ENCODE measurements at regions not wholly inside any gene's neighbourhood (a gene's known extent, or its start where the extent isn't known, plus 50 kb on each side); places are given as distances from the start of the nearest gene placed in this dataset.
A peak's percentile ranks its signal among the peaks of the same experiment; 100 is the strongest.

DNA sequence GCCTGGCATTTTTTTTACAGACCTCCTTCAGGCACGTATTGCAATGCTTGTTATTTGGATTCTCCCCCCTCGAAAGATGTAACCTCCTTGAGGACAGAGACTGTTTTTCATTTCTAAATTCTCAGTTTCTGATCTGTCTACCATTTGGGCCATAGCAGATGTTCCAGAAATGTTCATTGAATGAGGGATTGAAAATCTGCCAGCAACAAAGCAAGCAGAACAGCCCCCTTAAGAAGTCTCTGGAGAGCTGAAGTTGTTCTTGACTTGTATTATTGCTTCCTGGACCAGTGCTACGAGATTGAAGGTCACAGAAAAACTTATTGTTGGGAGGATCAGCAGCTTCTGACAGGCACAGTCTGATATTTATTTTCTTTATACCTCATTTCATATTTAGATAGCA, 355.5 kb downstream of the EPHA4 start:
- WGBS = 92% methylated on average over 3 of the region's 3 CpGs
- Histone ChIP-seq H3K27me3 (ENCODE audit: insufficient read depth, low read length) (no peaks in the 10 kb centered on the region), H3K9me3 (ENCODE audit: insufficient read depth, low read depth, low read length) (no peaks in the 10 kb centered on the region), H3K36me3 (ENCODE audit: insufficient read depth, low read length) (no peaks in the 10 kb centered on the region), H3K27ac (ENCODE audit: low read depth, low read length) (no peak overlapping the region), H3K4me3 (ENCODE audit: low read length) (no peak overlapping the region), H3K4me1 (ENCODE audit: insufficient read depth, low read length) (no peaks in the 10 kb centered on the region), H3K9ac (ENCODE audit: low read depth, low read length) (no peak overlapping the region)

DNA sequence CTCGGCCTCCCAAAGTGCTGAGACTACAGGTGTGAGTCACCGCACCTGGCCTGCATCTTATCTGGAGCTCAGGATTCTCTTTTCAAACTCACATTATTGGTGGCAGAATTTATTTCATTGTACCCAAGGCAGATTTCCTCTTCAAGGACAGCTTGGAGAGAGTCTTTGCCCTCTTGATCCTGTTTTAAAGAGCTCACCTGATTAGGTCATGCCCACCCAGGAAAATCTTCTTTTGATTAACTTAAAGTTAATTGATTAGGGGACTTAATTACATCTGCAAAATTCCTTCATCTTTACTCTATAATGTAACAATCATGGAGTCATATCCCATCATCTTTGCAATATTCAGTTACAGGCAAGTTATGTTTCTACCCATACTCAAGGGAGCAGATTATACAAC, 346.4 kb downstream of the EPHA4 start:
- Histone ChIP-seq H3K27me3 (ENCODE audit: insufficient read depth, low read length) (no peaks in the 10 kb centered on the region), H3K27ac (ENCODE audit: low read depth, low read length) (no peak overlapping the region), H3K4me1 (ENCODE audit: insufficient read depth, low read length) (0 out of 2 replicates have a peak, but pooled peaks cover 2% of the 10 kb centered on the region), H3K9ac (ENCODE audit: low read depth, low read length) (no peak overlapping the region), H3K9me3 (ENCODE audit: insufficient read depth, low read depth, low read length) (no peaks in the 10 kb centered on the region), H3K4me3 (ENCODE audit: low read length) (no peak overlapping the region), H3K36me3 (ENCODE audit: insufficient read depth, low read length) (no peaks in the 10 kb centered on the region)
- 98% methylated on average over 2 of the region's 2 CpGs for WGBS

DNA sequence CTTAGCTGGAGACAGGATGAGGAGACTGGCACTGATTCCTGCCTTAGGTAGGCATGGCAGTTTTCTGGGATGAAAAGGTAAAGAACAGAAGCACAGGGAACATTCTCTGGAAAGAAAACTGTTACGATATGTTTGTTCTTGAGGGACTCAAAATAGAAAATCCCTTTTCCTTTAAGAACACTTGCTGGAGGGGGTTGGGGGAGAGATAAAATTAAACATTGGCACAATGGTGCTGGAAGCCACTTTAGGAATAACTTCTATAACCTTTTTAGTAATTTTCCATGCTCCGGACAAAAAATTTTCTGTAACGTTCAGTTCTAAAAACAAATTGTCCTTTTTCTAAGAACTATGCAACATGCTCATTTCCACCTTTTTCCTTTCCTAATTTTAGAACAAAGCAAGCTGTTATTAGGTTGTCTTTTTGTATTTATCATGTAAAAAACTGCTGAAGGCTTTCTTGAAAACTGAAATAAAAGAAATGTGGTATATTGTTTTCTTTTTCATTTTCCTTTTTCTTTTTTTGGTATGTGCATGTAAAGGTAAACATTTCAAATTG, 343.8 kb downstream of the EPHA4 start:
- Histone ChIP-seq H3K27me3 (ENCODE audit: insufficient read depth, low read length) (no peaks in the 10 kb centered on the region), H3K36me3 (ENCODE audit: insufficient read depth, low read length) (no peaks in the 10 kb centered on the region), H3K4me1 (ENCODE audit: insufficient read depth, low read length) (0 out of 2 replicates have a peak, but pooled peaks cover 2% of the 10 kb centered on the region), H3K9ac (ENCODE audit: low read depth, low read length) (no peak overlapping the region), H3K9me3 (ENCODE audit: insufficient read depth, low read depth, low read length) (no peaks in the 10 kb centered on the region), H3K4me3 (ENCODE audit: low read length) (no peak overlapping the region), H3K27ac (ENCODE audit: low read depth, low read length) (no peak overlapping the region)
- 94% methylated on average over 3 of the region's 3 CpGs for WGBS

DNA sequence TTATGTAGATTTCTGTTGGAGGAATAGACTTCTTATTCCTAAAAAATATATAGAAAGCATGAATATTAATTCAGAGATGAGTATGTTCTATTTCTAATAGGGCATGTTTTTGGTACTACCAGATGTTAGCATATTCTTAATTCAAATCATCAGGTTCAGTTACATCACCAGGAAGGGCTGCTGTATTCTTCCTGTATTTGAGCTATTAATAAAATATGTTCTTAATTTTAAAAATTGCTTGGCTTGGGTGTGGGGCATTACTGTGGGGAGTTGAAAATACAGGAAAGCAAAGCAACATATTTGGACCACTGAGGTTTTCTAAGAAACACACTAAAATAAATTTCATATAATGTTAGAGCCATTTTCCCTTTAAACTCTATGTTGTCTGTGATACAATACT, 343.0 kb downstream of the EPHA4 start:
- no peaks in the 10 kb centered on the region for H3K9me3 ChIP-seq (ENCODE audit: insufficient read depth, low read depth, low read length)
- H3K27ac ChIP-seq (ENCODE audit: low read depth, low read length) = no peak overlapping the region
- no peak overlapping the region for H3K4me3 ChIP-seq (ENCODE audit: low read length)
- no peaks in the 10 kb centered on the region for H3K36me3 ChIP-seq (ENCODE audit: insufficient read depth, low read length)
- no peaks in the 10 kb centered on the region for H3K27me3 ChIP-seq (ENCODE audit: insufficient read depth, low read length)
- H3K9ac ChIP-seq (ENCODE audit: low read depth, low read length) = no peak overlapping the region
- H3K4me1 ChIP-seq (ENCODE audit: insufficient read depth, low read length) = 0 out of 2 replicates have a peak, but pooled peaks cover 2% of the 10 kb centered on the region

DNA sequence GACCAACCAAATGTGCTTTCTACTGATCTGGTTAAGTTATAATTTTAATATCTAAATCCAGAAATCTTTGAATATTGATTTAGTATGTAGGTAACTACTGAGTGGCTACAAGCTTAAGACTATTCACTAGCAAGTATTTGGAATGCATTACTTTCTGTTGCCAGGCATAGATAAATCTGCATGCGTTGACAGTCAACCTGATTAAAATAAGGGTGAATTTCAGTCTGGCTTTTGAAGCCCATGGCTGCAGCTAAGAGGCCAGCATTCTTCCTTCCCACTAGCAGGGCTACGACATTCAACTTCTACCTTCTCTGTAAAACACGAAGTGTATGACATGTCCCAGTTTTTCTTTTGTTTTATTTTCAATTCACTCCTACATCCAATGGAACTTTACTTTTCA, 340.6 kb downstream of the EPHA4 start:
- Histone ChIP-seq H3K9me3 (ENCODE audit: insufficient read depth, low read depth, low read length) (no peaks in the 10 kb centered on the region), H3K27ac (ENCODE audit: low read depth, low read length) (no peak overlapping the region), H3K4me3 (ENCODE audit: low read length) (no peak overlapping the region), H3K27me3 (ENCODE audit: insufficient read depth, low read length) (no peaks in the 10 kb centered on the region), H3K4me1 (ENCODE audit: insufficient read depth, low read length) (0 out of 2 replicates have a peak, but pooled peaks cover 2% of the 10 kb centered on the region), H3K9ac (ENCODE audit: low read depth, low read length) (no peak overlapping the region), H3K36me3 (ENCODE audit: insufficient read depth, low read length) (no peaks in the 10 kb centered on the region)
- WGBS = 89% methylated on average over 3 of the region's 3 CpGs

DNA sequence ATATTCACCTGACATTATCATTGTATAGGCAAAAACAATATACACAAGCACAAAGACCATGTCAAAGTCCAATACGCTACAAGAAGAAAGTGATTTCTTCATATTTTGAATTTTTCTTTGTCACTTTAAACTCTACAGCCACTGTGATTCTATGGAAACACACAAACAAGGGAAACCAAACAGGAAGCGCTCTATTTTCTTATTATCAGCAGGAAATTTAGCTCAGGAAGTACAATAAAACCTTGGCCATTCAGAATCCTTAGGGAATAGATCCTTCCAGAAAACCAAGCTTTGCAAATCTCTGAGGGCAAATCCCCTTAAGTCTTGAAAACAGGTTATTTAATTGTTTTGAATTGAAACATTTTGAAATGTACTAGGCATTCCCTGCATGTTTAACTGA, 336.2 kb downstream of the EPHA4 start:
- no peaks in the 10 kb centered on the region for H3K27me3 ChIP-seq (ENCODE audit: insufficient read depth, low read length)
- 95% methylated on average over 2 of the region's 2 CpGs for WGBS
- no peak overlapping the region for H3K27ac ChIP-seq (ENCODE audit: low read depth, low read length)
- H3K4me3 ChIP-seq (ENCODE audit: low read length) = no peak overlapping the region
- no peaks in the 10 kb centered on the region for H3K9me3 ChIP-seq (ENCODE audit: insufficient read depth, low read depth, low read length)
- no peak overlapping the region for H3K9ac ChIP-seq (ENCODE audit: low read depth, low read length)
- H3K36me3 ChIP-seq (ENCODE audit: insufficient read depth, low read length) = no peaks in the 10 kb centered on the region
- no peaks in the 10 kb centered on the region for H3K4me1 ChIP-seq (ENCODE audit: insufficient read depth, low read length)

DNA sequence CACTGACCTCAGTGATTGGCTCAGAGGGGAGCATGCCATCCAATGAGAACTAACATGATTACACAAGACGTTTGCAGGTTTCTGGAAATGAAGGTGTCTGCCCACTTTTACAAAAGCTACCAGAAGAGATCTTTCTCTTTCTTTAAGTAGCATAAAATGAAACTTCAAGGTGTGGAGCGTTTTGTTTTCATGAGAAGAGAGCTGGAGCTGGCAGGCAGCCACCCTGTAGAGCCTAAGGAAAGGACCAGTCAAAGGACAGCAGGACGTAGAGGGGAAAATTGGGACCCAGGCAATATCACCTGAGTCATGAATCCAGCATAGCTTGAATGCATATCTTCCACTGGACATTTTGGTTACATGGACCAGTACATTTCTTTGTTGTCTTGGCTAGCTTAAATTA, 331.0 kb downstream of the EPHA4 start:
- no peak overlapping the region for H3K4me3 ChIP-seq (ENCODE audit: low read length)
- H3K36me3 ChIP-seq (ENCODE audit: insufficient read depth, low read length) = no peaks in the 10 kb centered on the region
- H3K27me3 ChIP-seq (ENCODE audit: insufficient read depth, low read length) = no peaks in the 10 kb centered on the region
- no peaks in the 10 kb centered on the region for H3K9me3 ChIP-seq (ENCODE audit: insufficient read depth, low read depth, low read length)
- no peak overlapping the region for H3K27ac ChIP-seq (ENCODE audit: low read depth, low read length)
- H3K9ac ChIP-seq (ENCODE audit: low read depth, low read length) = no peak overlapping the region
- WGBS = 92% methylated on average over 3 of the region's 3 CpGs
- H3K4me1 ChIP-seq (ENCODE audit: insufficient read depth, low read length) = 0 out of 2 replicates have a peak, but pooled peaks cover 7% of the 10 kb centered on the region

DNA sequence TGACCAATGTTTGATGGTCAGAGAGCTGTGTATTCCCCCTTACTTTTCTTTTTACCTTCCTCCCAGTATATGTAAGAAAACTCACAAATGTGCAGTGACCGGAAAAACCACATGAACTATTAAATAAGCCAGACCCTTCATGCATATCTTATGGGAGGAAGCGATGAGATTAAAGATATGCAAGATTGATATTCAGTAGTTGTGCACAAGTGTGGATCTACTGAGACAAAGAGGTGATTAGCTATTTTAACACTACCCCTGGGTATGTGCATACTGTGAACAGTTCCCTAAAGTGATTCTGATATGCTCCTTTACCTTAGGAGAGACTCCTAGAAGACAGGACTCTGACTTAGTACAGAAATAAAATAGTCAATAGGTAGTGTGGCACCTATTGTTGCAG, 328.3 kb downstream of the EPHA4 start:
- Histone ChIP-seq H3K9ac (ENCODE audit: low read depth, low read length) (no peak overlapping the region), H3K4me3 (ENCODE audit: low read length) (no peak overlapping the region), H3K27me3 (ENCODE audit: insufficient read depth, low read length) (no peaks in the 10 kb centered on the region), H3K27ac (ENCODE audit: low read depth, low read length) (no peak overlapping the region), H3K36me3 (ENCODE audit: insufficient read depth, low read length) (no peaks in the 10 kb centered on the region), H3K4me1 (ENCODE audit: insufficient read depth, low read length) (0 out of 2 replicates have a peak, but pooled peaks cover 7% of the 10 kb centered on the region), H3K9me3 (ENCODE audit: insufficient read depth, low read depth, low read length) (no peaks in the 10 kb centered on the region)
- WGBS = 100% methylated on average over 1 of the region's 2 CpGs

DNA sequence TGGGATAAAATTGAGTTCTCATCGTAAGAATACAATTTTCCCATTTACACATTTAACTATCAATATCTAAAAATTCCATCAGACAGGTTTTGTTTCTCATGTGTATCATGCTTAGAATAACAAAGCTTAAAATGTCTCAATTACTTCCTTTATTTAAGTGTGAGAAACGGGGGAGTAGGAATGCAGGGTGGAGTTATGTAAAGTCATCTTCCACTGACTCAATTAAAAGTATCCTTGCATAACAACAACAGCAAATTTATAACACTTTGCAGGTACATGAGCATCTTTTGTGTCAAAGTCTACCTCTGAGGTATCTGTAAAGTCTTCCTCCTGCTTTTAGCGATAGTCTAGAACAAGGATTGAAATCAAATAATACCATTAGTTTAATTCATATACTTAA, 327.1 kb downstream of the EPHA4 start:
- WGBS = no CpG with 5 or more reads among the region's 3 CpGs
- no peaks in the 10 kb centered on the region for H3K27me3 ChIP-seq (ENCODE audit: insufficient read depth, low read length)

DNA sequence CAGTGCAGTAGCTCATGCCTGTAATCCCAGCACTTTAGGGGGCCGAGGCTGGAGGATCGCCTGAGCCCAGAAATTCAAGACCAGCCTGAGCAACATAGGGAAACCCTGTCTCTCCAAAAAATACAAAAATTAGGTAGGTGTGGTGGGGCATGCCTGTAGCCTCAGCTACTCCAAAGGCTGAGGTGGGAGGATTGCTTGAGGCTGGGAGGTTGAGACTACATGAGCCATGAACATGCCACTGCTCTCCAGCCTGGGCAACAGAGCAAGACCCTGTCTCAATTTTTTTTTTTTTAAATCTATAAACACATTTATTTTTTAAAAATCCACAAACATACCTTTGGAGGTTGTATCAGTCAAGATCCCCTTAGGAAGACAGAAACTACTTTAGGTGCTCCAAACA, 326.3 kb downstream of the EPHA4 start:
- Histone ChIP-seq H3K36me3 (ENCODE audit: insufficient read depth, low read length) (no peaks in the 10 kb centered on the region), H3K27me3 (ENCODE audit: insufficient read depth, low read length) (no peaks in the 10 kb centered on the region), H3K9ac (ENCODE audit: low read depth, low read length) (no peak overlapping the region), H3K4me1 (ENCODE audit: insufficient read depth, low read length) (0 out of 2 replicates have a peak, but pooled peaks cover 7% of the 10 kb centered on the region), H3K27ac (ENCODE audit: low read depth, low read length) (no peak overlapping the region), H3K9me3 (ENCODE audit: insufficient read depth, low read depth, low read length) (no peaks in the 10 kb centered on the region), H3K4me3 (ENCODE audit: low read length) (no peak overlapping the region)
- WGBS = 100% methylated on average over 2 of the region's 2 CpGs

More for the DNA sequence above, 327.1 kb downstream of the EPHA4 start:
- Histone ChIP-seq H3K27ac (ENCODE audit: low read depth, low read length) (no peak overlapping the region), H3K4me1 (ENCODE audit: insufficient read depth, low read length) (0 out of 2 replicates have a peak, but pooled peaks cover 7% of the 10 kb centered on the region), H3K36me3 (ENCODE audit: insufficient read depth, low read length) (no peaks in the 10 kb centered on the region), H3K9ac (ENCODE audit: low read depth, low read length) (no peak overlapping the region), H3K9me3 (ENCODE audit: insufficient read depth, low read depth, low read length) (no peaks in the 10 kb centered on the region), H3K4me3 (ENCODE audit: low read length) (no peak overlapping the region)

DNA sequence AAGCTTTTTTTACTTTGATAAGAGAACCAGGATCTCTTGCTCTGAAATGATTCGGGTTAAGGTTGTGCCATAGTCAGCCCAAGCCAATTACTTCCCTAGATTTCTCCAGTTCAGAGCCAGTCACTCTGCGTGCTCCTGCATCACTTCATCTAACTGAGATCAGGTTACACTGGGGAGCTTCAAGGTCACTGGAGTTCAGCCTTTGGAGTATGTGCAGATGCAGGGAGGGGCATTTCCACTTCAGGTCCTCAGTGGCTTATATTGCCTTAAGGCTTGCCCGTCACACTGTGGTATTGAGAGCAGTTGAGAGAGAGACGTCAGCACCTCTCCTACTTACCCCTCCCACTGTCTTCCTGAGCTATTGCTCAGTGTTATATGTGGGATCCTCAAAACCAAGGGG, 317.8 kb downstream of the EPHA4 start:
- no peaks in the 10 kb centered on the region for H3K27me3 ChIP-seq (ENCODE audit: insufficient read depth, low read length)
- no peaks in the 10 kb centered on the region for H3K36me3 ChIP-seq (ENCODE audit: insufficient read depth, low read length)
- no peak overlapping the region for H3K27ac ChIP-seq (ENCODE audit: low read depth, low read length)
- no peak overlapping the region for H3K9ac ChIP-seq (ENCODE audit: low read depth, low read length)
- H3K4me1 ChIP-seq (ENCODE audit: insufficient read depth, low read length) = peaks cover 21% of the 10 kb centered on the region
- WGBS = 65% methylated on average over 2 of the region's 4 CpGs
- peaks cover 3% of the 10 kb centered on the region; the same call in 1 of the 2 replicates for H3K9me3 ChIP-seq (ENCODE audit: insufficient read depth, low read depth, low read length)
- no peak overlapping the region for H3K4me3 ChIP-seq (ENCODE audit: low read length)

DNA sequence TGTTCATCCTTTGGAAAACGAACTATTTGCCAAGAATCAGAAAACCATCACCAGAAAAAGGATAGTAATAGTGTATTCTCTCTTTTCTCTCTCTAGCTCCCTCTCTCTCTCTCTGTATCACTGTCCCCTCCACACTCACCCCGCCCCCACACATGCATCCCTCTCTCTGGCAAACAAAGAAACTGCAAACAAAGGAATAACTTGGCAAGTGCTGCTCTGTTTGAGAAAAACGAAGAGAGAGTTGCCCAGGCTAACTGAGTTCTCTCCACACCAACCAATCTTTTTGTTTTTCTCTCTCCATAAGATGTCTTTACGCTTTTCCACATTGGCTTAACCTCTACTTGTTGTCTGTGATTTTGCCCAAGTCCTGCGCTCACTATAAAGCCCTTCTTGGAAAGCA, 316.2 kb downstream of the EPHA4 start:
- 56% methylated on average over 4 of the region's 5 CpGs for WGBS
- peak overlapping the region; percentile 7 for H3K4me3 ChIP-seq (ENCODE audit: low read length)
- H3K27me3 ChIP-seq (ENCODE audit: insufficient read depth, low read length) = no peaks in the 10 kb centered on the region
- peaks cover 3% of the 10 kb centered on the region; the same call in 1 of the 2 replicates for H3K9me3 ChIP-seq (ENCODE audit: insufficient read depth, low read depth, low read length)
- peaks cover 21% of the 10 kb centered on the region for H3K4me1 ChIP-seq (ENCODE audit: insufficient read depth, low read length)
- no peaks in the 10 kb centered on the region for H3K36me3 ChIP-seq (ENCODE audit: insufficient read depth, low read length)
- peak overlapping the region; percentile 58 for H3K9ac ChIP-seq (ENCODE audit: low read depth, low read length)
- H3K27ac ChIP-seq (ENCODE audit: low read depth, low read length) = peak overlapping the region; percentile 11
